ENCODE measurements at regions not wholly inside any gene's neighbourhood (a gene's known extent, or its start where the extent isn't known, plus 50 kb on each side); places are given as distances from the start of the nearest gene placed in this dataset.

DNA sequence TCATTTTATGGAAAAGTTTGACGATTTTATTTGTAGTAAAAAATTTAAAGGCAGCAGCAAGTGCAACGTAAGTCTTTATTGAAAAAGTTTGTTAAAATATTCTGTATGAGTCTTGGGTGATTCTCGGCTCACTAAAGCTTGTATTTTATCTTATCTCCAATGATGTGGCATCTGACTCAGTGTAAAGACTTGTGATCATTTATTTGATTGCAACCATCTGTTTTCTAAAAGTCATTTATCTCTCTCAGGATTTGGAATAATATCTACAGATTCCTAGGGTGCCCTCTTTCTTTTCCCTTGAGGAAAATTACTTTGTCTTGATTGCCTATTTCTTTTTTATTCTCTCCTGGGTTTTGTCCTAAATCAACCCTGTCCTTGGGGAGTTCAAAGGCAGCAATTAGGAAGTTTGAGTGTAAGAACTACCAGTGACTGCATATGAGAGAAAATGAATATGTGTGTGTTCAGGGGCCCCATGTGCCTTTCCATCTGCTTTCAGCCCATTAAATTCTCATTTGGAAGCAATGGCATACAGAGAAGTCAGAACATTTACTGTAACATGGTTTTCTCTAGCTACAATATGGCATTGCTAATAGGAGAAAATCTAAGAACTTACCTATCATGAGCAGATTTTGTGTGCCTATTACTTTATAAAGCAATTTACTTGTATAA lies 575.0 kb upstream of the CHRM3 start:
- TF ChIP-seq, protein P1, sequence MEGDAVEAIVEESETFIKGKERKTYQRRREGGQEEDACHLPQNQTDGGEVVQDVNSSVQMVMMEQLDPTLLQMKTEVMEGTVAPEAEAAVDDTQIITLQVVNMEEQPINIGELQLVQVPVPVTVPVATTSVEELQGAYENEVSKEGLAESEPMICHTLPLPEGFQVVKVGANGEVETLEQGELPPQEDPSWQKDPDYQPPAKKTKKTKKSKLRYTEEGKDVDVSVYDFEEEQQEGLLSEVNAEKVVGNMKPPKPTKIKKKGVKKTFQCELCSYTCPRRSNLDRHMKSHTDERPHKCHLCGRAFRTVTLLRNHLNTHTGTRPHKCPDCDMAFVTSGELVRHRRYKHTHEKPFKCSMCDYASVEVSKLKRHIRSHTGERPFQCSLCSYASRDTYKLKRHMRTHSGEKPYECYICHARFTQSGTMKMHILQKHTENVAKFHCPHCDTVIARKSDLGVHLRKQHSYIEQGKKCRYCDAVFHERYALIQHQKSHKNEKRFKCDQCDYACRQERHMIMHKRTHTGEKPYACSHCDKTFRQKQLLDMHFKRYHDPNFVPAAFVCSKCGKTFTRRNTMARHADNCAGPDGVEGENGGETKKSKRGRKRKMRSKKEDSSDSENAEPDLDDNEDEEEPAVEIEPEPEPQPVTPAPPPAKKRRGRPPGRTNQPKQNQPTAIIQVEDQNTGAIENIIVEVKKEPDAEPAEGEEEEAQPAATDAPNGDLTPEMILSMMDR (IDR thresholded peaks at IDR 0.05; ENCODE audit: borderline replicate concordance, extremely low read depth, low read length, poor library complexity, severe bottlenecking), result no peak
- no peak for TF ChIP-seq EZH2 (IDR thresholded peaks at IDR 0.05; ENCODE audit: borderline replicate concordance, low read depth, low read length, severe bottlenecking)

Data from DND-41 (cell line).